Left forelimb (tissue), 1 donor: ENCODE measurements at regions not wholly inside any gene's neighbourhood (a gene's known extent, or its start where the extent isn't known, plus 50 kb on each side); places are given as distances from the start of the nearest gene placed in this dataset.
"Not testable (repeated sequence)": the region's sequence is repeated elsewhere in the genome, so short reads cannot be mapped to it uniquely, and the experiment has no call there.

Experiments used
- DNase-seq: peaks from one replicate; pipeline ENCODE4 v3.0.0-alpha.2; 2018; ENCODE audit warnings: low spot score

- not testable (repeated sequence) for DNase-seq
These were observed 221.2 kb upstream of the OR4E1 start for GRCh38 chr14:21894898-21895194.

- no peak for DNase-seq
These were observed 220.6 kb upstream of the OR4E1 start for GRCh38 chr14:21894003-21894897.

GRCh38 chr14:21891921-21892320 is 218.3 kb upstream of the OR4E1 start:
- DNase-seq: no peak

- DNase-seq: no peak
These were observed 211.4 kb upstream of the OR4E1 start for GRCh38 chr14:21884995-21885394.

- no peak for DNase-seq
These were observed 208.6 kb upstream of the OR4E1 start for GRCh38 chr14:21882226-21882625.

- DNase-seq: no peak
These were observed 207.3 kb upstream of the OR4E1 start for GRCh38 chr14:21880918-21881317.

GRCh38 chr14:21875791-21876190 is 202.2 kb upstream of the OR4E1 start:
- no peak for DNase-seq

- no peak for DNase-seq
These were observed 201.3 kb upstream of the OR4E1 start for GRCh38 chr14:21874946-21875345.

- DNase-seq: no peak
These were observed 200.5 kb upstream of the OR4E1 start for GRCh38 chr14:21874167-21874566.

GRCh38 chr14:21868442-21869046 is 194.9 kb upstream of the OR4E1 start:
- DNase-seq: no peak

- no peak for DNase-seq
These were observed 193.9 kb upstream of the OR4E1 start for GRCh38 chr14:21867541-21867940.

GRCh38 chr14:21866479-21866878 is 192.9 kb upstream of the OR4E1 start:
- no peak for DNase-seq

GRCh38 chr14:21863289-21863688 is 189.7 kb upstream of the OR4E1 start:
- no peak for DNase-seq

GRCh38 chr14:21861153-21861552 is 187.5 kb upstream of the OR4E1 start:
- DNase-seq: no peak

GRCh38 chr14:21860172-21860571 is 186.6 kb upstream of the OR4E1 start:
- DNase-seq: no peak

GRCh38 chr14:21852775-21853174 is 179.2 kb upstream of the OR4E1 start:
- DNase-seq: no peak

- DNase-seq: no peak
These were observed 178.5 kb upstream of the OR4E1 start for GRCh38 chr14:21852061-21852664.

- DNase-seq: not testable (repeated sequence)
These were observed 173.3 kb upstream of the OR4E1 start for GRCh38 chr14:21846902-21847301.

- DNase-seq: no peak
These were observed 172.7 kb upstream of the OR4E1 start for GRCh38 chr14:21846227-21846885.

- no peak for DNase-seq
These were observed 167.1 kb upstream of the OR4E1 start for GRCh38 chr14:21840765-21841164.

- DNase-seq: no peak
These were observed 160.2 kb upstream of the OR4E1 start for GRCh38 chr14:21833836-21834235.

GRCh38 chr14:21825845-21826244 is 152.2 kb upstream of the OR4E1 start:
- no peak for DNase-seq
